ENCODE measurements at regions not wholly inside any gene's neighbourhood (a gene's known extent, or its start where the extent isn't known, plus 50 kb on each side); places are given as distances from the start of the nearest gene placed in this dataset.

DNA sequence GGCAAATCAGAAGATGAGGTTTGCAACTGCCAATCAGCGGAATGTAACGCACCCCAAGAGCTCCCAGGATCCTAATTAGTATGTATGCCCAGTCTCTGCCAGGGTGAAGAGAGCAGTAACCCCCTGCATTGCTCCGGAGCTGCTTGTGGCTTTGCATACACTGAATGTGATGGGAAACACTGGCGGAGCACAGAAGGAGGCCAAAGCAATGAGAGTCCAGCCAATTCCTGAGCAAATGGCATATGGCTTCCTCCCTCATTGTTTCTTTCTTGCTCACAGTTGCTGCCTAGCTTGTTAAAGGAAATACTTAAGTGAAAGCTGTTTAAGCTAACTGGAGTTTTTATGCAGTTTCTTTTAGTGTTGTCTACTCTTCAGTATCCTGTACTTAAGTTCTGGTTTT is 343.5 kb upstream of the NT5C1B start:
- no peaks in the 10 kb centered on the region for H3K36me3 Mint-ChIP-seq (ENCODE audit: low read depth)
- TF ChIP-seq, protein P1, sequence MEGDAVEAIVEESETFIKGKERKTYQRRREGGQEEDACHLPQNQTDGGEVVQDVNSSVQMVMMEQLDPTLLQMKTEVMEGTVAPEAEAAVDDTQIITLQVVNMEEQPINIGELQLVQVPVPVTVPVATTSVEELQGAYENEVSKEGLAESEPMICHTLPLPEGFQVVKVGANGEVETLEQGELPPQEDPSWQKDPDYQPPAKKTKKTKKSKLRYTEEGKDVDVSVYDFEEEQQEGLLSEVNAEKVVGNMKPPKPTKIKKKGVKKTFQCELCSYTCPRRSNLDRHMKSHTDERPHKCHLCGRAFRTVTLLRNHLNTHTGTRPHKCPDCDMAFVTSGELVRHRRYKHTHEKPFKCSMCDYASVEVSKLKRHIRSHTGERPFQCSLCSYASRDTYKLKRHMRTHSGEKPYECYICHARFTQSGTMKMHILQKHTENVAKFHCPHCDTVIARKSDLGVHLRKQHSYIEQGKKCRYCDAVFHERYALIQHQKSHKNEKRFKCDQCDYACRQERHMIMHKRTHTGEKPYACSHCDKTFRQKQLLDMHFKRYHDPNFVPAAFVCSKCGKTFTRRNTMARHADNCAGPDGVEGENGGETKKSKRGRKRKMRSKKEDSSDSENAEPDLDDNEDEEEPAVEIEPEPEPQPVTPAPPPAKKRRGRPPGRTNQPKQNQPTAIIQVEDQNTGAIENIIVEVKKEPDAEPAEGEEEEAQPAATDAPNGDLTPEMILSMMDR (IDR thresholded peaks at IDR 0.05), result no peak
- DNase-seq (ENCODE audit: low spot score), result no peak
- H3K9me3 Mint-ChIP-seq (ENCODE audit: low read depth), result peaks cover 4% of the 10 kb centered on the region
- no peak overlapping the region for H3K4me3 Mint-ChIP-seq (ENCODE audit: unreplicated experiment)
- H3K4me1 Mint-ChIP-seq (ENCODE audit: low read depth), result peaks cover 6% of the 10 kb centered on the region
- H3K27ac Mint-ChIP-seq (ENCODE audit: unreplicated experiment), result no peak overlapping the region
- no peaks in the 10 kb centered on the region for H3K27me3 Mint-ChIP-seq (ENCODE audit: low read depth)

DNA sequence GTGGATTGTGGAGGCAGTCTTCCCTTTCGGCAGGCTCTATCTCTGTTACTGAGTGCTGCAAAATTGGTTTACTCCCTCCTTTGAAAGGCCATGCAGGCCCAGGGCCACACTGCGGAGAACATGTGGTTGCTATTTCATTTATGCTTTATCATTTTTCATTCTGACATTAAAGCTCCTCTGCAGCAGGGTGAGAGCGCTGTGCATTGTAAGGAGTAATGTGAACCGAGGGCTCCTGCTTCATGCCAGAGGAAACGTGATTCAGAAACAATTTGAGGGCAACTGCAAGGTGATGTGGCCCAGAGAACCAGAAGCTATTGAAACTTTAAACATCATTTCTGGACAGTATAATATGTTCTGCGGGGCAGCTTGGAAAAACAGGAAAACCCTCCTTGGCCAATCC is 341.6 kb upstream of the NT5C1B start:
- peaks cover 6% of the 10 kb centered on the region for H3K9me3 Mint-ChIP-seq (ENCODE audit: low read depth)
- no peak overlapping the region for H3K27ac Mint-ChIP-seq (ENCODE audit: unreplicated experiment)

GRCh38 chr2:18927525-18928232 is 338.3 kb upstream of the NT5C1B start:
- peaks cover 35% of the 10 kb centered on the region for H3K4me1 Mint-ChIP-seq (ENCODE audit: low read depth)
- TF ChIP-seq, protein P1 (IDR thresholded peaks at IDR 0.05), result no peak
- no peak for DNase-seq (ENCODE audit: low spot score)
- no peaks in the 10 kb centered on the region for H3K27me3 Mint-ChIP-seq (ENCODE audit: low read depth)
- H3K9me3 Mint-ChIP-seq (ENCODE audit: low read depth), result peaks cover 2% of the 10 kb centered on the region
- no peaks in the 10 kb centered on the region for H3K36me3 Mint-ChIP-seq (ENCODE audit: low read depth)
- peak overlapping the region; percentile 29 for H3K27ac Mint-ChIP-seq (ENCODE audit: unreplicated experiment)
- H3K4me3 Mint-ChIP-seq (ENCODE audit: unreplicated experiment), result no peak overlapping the region

More for the DNA sequence above, 341.6 kb upstream of the NT5C1B start:
- no peak for DNase-seq (ENCODE audit: low spot score)
- Mint-ChIP-seq H3K36me3 (ENCODE audit: low read depth) (no peaks in the 10 kb centered on the region), H3K4me3 (ENCODE audit: unreplicated experiment) (no peak overlapping the region), H3K27me3 (ENCODE audit: low read depth) (no peaks in the 10 kb centered on the region), H3K4me1 (ENCODE audit: low read depth) (peaks cover 20% of the 10 kb centered on the region)
- TF ChIP-seq, protein P1 (IDR thresholded peaks at IDR 0.05), result no peak

DNA sequence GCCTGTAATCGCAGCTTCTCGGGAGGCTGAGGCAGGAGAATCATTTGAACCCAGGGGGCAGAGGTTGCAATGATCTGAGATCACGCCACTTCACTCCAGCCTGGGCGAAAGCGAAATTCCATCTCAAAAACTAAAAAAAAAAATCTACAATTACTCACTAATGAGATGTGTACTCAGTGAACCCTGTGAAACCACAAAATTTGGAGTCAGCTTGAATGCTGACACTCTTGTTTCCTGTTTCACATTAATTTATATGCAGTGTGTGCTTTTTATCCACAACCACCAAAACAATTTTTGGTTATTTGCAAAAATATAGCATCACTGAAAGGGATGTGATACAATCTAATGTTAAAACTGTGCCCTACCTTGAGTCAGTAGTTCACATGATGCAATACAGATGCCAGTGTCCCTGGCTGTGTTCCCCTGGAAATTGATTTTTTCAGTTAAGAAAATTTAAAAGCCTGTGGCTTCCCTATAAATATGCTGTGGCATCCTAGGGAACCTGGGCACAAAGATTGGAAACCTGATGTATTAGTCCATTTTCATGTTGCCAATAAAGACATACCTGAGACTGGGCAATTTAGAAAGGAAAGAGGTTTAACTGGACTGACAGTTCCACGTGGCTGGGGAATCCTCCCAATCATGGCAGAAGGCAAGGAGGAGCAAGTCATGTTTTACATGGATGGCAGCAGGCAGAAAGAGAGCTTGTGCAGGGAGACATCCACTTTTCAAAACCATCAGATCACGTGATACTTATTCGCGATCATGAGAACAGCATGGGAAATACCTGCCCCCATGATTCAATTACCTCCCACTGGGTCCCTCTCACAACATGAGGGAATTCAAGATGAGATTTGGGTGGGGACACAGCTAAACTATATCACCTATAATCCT is 337.5 kb upstream of the NT5C1B start:
- TF ChIP-seq, protein P1 (IDR thresholded peaks at IDR 0.05), result no peak
- no peak overlapping the region for H3K27ac Mint-ChIP-seq (ENCODE audit: unreplicated experiment)
- H3K27me3 Mint-ChIP-seq (ENCODE audit: low read depth), result no peaks in the 10 kb centered on the region
- DNase-seq (ENCODE audit: low spot score), result no peak
- peaks cover 2% of the 10 kb centered on the region for H3K9me3 Mint-ChIP-seq (ENCODE audit: low read depth)
- H3K4me3 Mint-ChIP-seq (ENCODE audit: unreplicated experiment), result no peak overlapping the region
- H3K4me1 Mint-ChIP-seq (ENCODE audit: low read depth), result peaks cover 35% of the 10 kb centered on the region
- no peaks in the 10 kb centered on the region for H3K36me3 Mint-ChIP-seq (ENCODE audit: low read depth)

- no peaks in the 10 kb centered on the region for H3K36me3 Mint-ChIP-seq (ENCODE audit: low read depth)
- H3K4me1 Mint-ChIP-seq (ENCODE audit: low read depth), result peaks cover 35% of the 10 kb centered on the region
- TF ChIP-seq, protein P1 (IDR thresholded peaks at IDR 0.05), result no peak
- H3K27ac Mint-ChIP-seq (ENCODE audit: unreplicated experiment), result peak overlapping the region; percentile 37
- H3K4me3 Mint-ChIP-seq (ENCODE audit: unreplicated experiment), result no peak overlapping the region
- H3K9me3 Mint-ChIP-seq (ENCODE audit: low read depth), result peaks cover 2% of the 10 kb centered on the region
- DNase-seq (ENCODE audit: low spot score), result no peak
- H3K27me3 Mint-ChIP-seq (ENCODE audit: low read depth), result no peaks in the 10 kb centered on the region
These were observed 335.9 kb upstream of the NT5C1B start for GRCh38 chr2:18925296-18925695.
